ACC112 (cell line): ENCODE measurements at regions not wholly inside any gene's neighbourhood (a gene's known extent, or its start where the extent isn't known, plus 50 kb on each side); places are given as distances from the start of the nearest gene placed in this dataset.

Experiments used
- H2AFZ ChIP-seq: fragments of 200-600 bp; sonication (generic); one replicate; pipeline ENCODE4 v1.6.0; 2017; ENCODE audit warnings: antibody characterized with exemption, low read length; ENCODE audit not compliant: unreplicated experiment
- H3K27ac ChIP-seq: fragments of 200-600 bp; sonication (generic); 2 replicates; pipeline ENCODE4 v1.5.1; 2014; ENCODE audit warnings: low read depth, mild to moderate bottlenecking, antibody characterized with exemption, low read length, moderate library complexity
- H3K27me3 ChIP-seq: fragments of 200-600 bp; sonication (generic); 2 replicates; pipeline ENCODE4 v1.6.1; 2014; ENCODE audit warnings: mild to moderate bottlenecking, antibody characterized with exemption, low read length, moderate library complexity, mixed read lengths; ENCODE audit not compliant: insufficient read depth
- H3K36me3 ChIP-seq: fragments of 200-600 bp; sonication (generic); 2 replicates; pipeline ENCODE4 v1.6.1; 2016; ENCODE audit warnings: mild to moderate bottlenecking, antibody characterized with exemption, low read length, moderate library complexity, mixed read lengths; ENCODE audit not compliant: insufficient read depth
- H3K4me1 ChIP-seq: fragments of 200-600 bp; sonication (generic); one replicate; pipeline ENCODE4 v1.6.1; 2016; ENCODE audit warnings: low read length, mixed read lengths; ENCODE audit not compliant: insufficient read depth, unreplicated experiment, control insufficient read depth
- H3K4me3 ChIP-seq: fragments of 200-600 bp; sonication (generic); 2 replicates; pipeline ENCODE4 v1.5.1; 2014; ENCODE audit warnings: mild to moderate bottlenecking, low read depth, low read length
- H3K79me2 ChIP-seq: fragments of 200-600 bp; sonication (generic); one replicate; pipeline ENCODE4 v1.6.0; 2016; ENCODE audit warnings: low read length; ENCODE audit not compliant: control insufficient read depth, unreplicated experiment, insufficient read depth

DNA sequence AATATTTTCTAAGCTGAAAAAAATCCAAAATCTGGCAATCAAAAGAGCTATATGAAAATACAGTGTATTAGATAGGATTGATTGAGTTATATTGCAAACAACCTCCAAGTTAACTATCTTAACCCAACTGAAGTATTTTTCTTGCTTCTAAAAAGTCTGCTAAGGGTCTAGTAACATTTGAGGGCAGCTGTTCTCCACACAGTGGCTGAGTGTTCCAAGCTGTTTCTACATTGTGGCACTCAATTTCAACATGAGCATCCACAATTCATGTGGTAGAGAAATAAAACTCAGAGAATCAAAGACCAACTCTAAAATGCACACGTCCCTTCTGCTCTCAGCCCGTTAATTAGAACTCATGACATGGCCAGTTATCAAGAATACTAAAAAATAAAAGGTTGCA is 340.0 kb downstream of the C12orf50 start:
- Histone ChIP-seq H2AFZ (no peak overlapping the region), H3K27ac (no peak overlapping the region), H3K4me1 (peaks cover 18% of the 10 kb centered on the region), H3K27me3 (no peaks in the 10 kb centered on the region), H3K36me3 (no peaks in the 10 kb centered on the region), H3K4me3 (no peak overlapping the region), H3K79me2 (no peaks in the 10 kb centered on the region)

DNA sequence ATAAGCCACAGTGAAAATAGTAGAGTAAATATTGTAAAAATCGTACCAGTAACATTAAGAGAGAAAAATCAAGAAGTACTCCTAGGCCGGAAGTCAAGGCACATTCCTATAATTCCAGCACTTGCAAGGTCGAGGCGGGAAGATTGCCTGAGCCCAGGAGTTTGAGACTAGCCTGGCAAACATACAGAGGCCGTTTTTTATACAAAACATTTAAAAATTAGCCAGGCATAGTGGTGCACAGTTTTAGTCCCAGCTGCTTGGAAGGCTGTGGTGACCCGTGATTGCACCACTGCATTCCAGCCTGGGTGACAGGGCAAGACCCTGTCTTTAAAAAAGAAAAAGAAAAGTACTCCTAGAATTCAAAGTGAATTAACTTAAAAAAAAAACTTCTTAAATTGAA is 341.8 kb downstream of the C12orf50 start:
- peaks cover 18% of the 10 kb centered on the region for H3K4me1 ChIP-seq
- no peaks in the 10 kb centered on the region for H3K27me3 ChIP-seq
- peak overlapping the region; percentile 7 for H2AFZ ChIP-seq
- H3K79me2 ChIP-seq: no peaks in the 10 kb centered on the region
- H3K36me3 ChIP-seq: no peaks in the 10 kb centered on the region
- H3K4me3 ChIP-seq: 0 out of 2 replicates have a peak overlapping the region, but pooled peaks have one; percentile 19
- H3K27ac ChIP-seq: peak overlapping the region; percentile 32

DNA sequence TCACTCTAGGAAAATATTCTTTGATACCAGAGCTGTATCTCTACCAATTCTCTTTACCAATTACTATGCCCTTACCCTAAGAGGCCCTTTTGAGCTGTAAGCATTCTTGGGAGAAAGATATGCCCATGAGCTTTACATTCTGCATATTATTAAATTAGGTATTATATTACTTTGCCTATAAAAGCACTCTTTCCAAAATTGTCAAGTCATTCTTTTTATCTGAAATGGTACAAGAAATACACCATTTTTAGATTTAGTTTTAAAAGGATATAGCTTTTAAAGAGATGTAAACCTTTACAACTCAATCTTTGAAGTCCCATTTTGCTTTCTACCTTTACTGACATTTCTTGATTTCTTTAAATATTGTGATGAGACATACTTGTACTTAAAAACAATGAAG is 343.5 kb downstream of the C12orf50 start:
- no peaks in the 10 kb centered on the region for H3K27me3 ChIP-seq
- H3K36me3 ChIP-seq: no peaks in the 10 kb centered on the region
- H2AFZ ChIP-seq: no peak overlapping the region
- no peaks in the 10 kb centered on the region for H3K79me2 ChIP-seq
- H3K4me1 ChIP-seq: peaks cover 18% of the 10 kb centered on the region
- H3K4me3 ChIP-seq: no peak overlapping the region
- no peak overlapping the region for H3K27ac ChIP-seq

DNA sequence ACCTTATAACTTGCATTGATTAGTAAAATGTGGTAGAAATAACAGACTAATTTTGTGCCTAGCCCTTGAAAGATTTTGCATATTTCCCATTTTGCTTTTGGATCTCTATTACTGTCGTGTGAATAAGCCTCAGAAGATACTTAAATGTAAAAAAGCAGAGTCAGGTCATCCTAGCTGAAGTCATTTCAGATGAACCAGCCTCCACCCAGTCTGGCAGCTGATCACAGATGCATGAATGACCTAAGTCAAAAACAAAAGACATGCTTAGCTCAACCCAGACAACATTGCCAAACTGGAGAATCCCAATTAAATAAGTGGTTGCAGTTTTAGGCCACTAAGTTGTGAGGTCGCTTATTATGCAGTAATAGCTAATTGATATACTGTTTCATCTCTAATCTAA is 349.9 kb downstream of the C12orf50 start:
- Histone ChIP-seq H3K36me3 (no peaks in the 10 kb centered on the region), H3K4me1 (peaks cover 3% of the 10 kb centered on the region), H3K79me2 (no peaks in the 10 kb centered on the region), H2AFZ (no peak overlapping the region), H3K4me3 (no peak overlapping the region), H3K27me3 (no peaks in the 10 kb centered on the region), H3K27ac (no peak overlapping the region)

GRCh38 chr12:87678453-87678852 is 350.7 kb downstream of the C12orf50 start:
- no peak overlapping the region for H2AFZ ChIP-seq
- no peaks in the 10 kb centered on the region for H3K79me2 ChIP-seq
- H3K27me3 ChIP-seq: no peaks in the 10 kb centered on the region
- no peak overlapping the region; the same call in 1 of the 2 replicates for H3K27ac ChIP-seq
- peaks cover 3% of the 10 kb centered on the region for H3K4me1 ChIP-seq
- no peak overlapping the region for H3K4me3 ChIP-seq
- no peaks in the 10 kb centered on the region for H3K36me3 ChIP-seq

- Histone ChIP-seq H3K4me3 (no peak overlapping the region), H3K27ac (no peak overlapping the region), H3K27me3 (no peaks in the 10 kb centered on the region), H2AFZ (no peak overlapping the region), H3K4me1 (peaks cover 3% of the 10 kb centered on the region), H3K79me2 (no peaks in the 10 kb centered on the region), H3K36me3 (no peaks in the 10 kb centered on the region)
Observed at GRCh38 chr12:87676731-87677130, 352.5 kb downstream of the C12orf50 start.

DNA sequence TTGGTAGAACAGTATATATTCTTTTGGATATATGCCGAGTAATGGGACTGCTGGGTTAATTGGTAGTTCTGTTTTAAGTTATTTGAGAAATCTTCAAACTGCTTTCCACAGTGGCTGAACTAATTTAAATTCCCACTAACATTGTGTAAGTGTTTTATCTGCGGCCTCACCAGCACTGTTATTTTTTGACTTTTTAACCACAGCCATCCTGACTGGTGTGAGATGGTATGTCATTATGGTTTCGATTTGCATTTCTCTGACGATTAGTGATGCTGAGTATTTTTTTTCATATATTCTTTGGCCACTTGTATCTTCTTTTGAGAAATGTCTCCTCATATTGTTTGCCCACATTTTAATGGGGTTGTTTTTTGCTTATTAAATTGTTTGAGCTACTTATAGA is 357.4 kb downstream of the C12orf50 start:
- Histone ChIP-seq H2AFZ (no peak overlapping the region), H3K4me3 (no peak overlapping the region), H3K27ac (no peak overlapping the region), H3K36me3 (no peaks in the 10 kb centered on the region), H3K4me1 (no peaks in the 10 kb centered on the region), H3K79me2 (no peaks in the 10 kb centered on the region), H3K27me3 (no peaks in the 10 kb centered on the region)

DNA sequence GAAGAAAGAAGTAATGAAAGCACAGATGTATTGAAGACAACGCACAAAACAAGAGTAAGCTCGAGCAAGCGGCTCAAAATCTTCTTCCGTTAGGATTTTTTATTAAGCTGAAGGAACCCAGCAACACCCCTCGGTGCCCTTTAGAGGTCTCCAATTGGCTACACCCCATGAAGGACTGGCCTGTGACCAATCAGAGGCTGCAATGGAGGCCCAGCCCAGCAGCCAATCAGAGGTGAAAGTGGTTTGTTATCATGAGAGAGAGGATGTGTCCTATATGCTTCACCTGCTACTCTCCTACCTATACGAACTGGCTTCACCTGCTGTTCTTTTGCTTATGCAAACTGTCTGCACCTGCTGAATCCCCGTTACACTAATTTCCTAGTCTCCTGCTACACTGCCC is 358.8 kb downstream of the C12orf50 start:
- Histone ChIP-seq H3K36me3 (no peaks in the 10 kb centered on the region), H3K4me3 (no peak overlapping the region), H3K4me1 (no peaks in the 10 kb centered on the region), H3K27ac (no peak overlapping the region), H3K79me2 (no peaks in the 10 kb centered on the region), H2AFZ (no peak overlapping the region), H3K27me3 (no peaks in the 10 kb centered on the region)

GRCh38 chr12:87667378-87667777 is 361.8 kb downstream of the C12orf50 start:
- H3K36me3 ChIP-seq: no peaks in the 10 kb centered on the region
- no peak overlapping the region for H3K27ac ChIP-seq
- no peak overlapping the region for H3K4me3 ChIP-seq

GRCh38 chr12:87661786-87662377 is 367.3 kb downstream of the C12orf50 start:
- Histone ChIP-seq H3K27ac (no peak overlapping the region), H3K4me1 (peaks cover 5% of the 10 kb centered on the region), H3K27me3 (no peaks in the 10 kb centered on the region), H3K79me2 (no peaks in the 10 kb centered on the region), H3K36me3 (no peaks in the 10 kb centered on the region), H2AFZ (peak overlapping the region; percentile 95), H3K4me3 (peak overlapping the region; percentile 61)

More at GRCh38 chr12:87667378-87667777, 361.8 kb downstream of the C12orf50 start:
- Histone ChIP-seq H3K4me1 (peaks cover 3% of the 10 kb centered on the region), H3K27me3 (no peaks in the 10 kb centered on the region), H3K79me2 (no peaks in the 10 kb centered on the region), H2AFZ (no peak overlapping the region)

- Histone ChIP-seq H2AFZ (peak overlapping the region; percentile 91), H3K4me1 (peaks cover 5% of the 10 kb centered on the region), H3K36me3 (no peaks in the 10 kb centered on the region), H3K4me3 (peak overlapping the region; percentile 61), H3K27ac (no peak overlapping the region), H3K79me2 (no peaks in the 10 kb centered on the region), H3K27me3 (no peaks in the 10 kb centered on the region)
Observed at GRCh38 chr12:87660987-87661774, 368.0 kb downstream of the C12orf50 start.
